SHP77 (cell line): ENCODE measurements at regions not wholly inside any gene's neighbourhood (a gene's known extent, or its start where the extent isn't known, plus 50 kb on each side); places are given as distances from the start of the nearest gene placed in this dataset.

Source experiments
- DNase-seq, 2 experiments: peaks; one replicate each; lab custom pipeline; 2025; lab: John Stamatoyannopoulos, UW

GRCh38 chr12:92530706-92531105 is 172.1 kb upstream of the PLEKHG7 start:
- DNase-seq = no peak

- DNase-seq = no peak
Measured at GRCh38 chr12:92529944-92530343, 172.8 kb upstream of the PLEKHG7 start.

- DNase-seq = no peak
Measured at GRCh38 chr12:92528586-92528985, 174.2 kb upstream of the PLEKHG7 start.

GRCh38 chr12:92528097-92528496 is 174.7 kb upstream of the PLEKHG7 start:
- no peak for DNase-seq

- no peak for DNase-seq
Measured at GRCh38 chr12:92524489-92524888, 178.3 kb upstream of the PLEKHG7 start.

- no peak for DNase-seq
Measured at GRCh38 chr12:92520511-92520910, 182.3 kb upstream of the PLEKHG7 start.

- DNase-seq = no peak
Measured at GRCh38 chr12:92519284-92519683, 183.5 kb upstream of the PLEKHG7 start.

- DNase-seq = no peak
Measured at GRCh38 chr12:92518071-92518470, 184.7 kb upstream of the PLEKHG7 start.

GRCh38 chr12:92516277-92516600 is 186.6 kb upstream of the PLEKHG7 start:
- no peak for DNase-seq

- no peak for DNase-seq
Measured at GRCh38 chr12:92513231-92513730, 189.5 kb upstream of the PLEKHG7 start.

GRCh38 chr12:92511786-92512185 is 191.0 kb upstream of the PLEKHG7 start:
- no peak for DNase-seq

- no peak for DNase-seq
Measured at GRCh38 chr12:92509156-92509738, 193.5 kb upstream of the PLEKHG7 start.

- no peak for DNase-seq
Measured at GRCh38 chr12:92506891-92507290, 195.9 kb upstream of the PLEKHG7 start.

- no peak for DNase-seq
Measured at GRCh38 chr12:92506460-92506859, 196.3 kb upstream of the PLEKHG7 start.

GRCh38 chr12:92505254-92506231 is 197.2 kb upstream of the PLEKHG7 start:
- DNase-seq = peak; percentile 31 to 35

GRCh38 chr12:92504594-92504981 is 198.2 kb upstream of the PLEKHG7 start:
- no peak for DNase-seq

- DNase-seq = no peak
Measured at GRCh38 chr12:92503971-92504593, 198.7 kb upstream of the PLEKHG7 start.

GRCh38 chr12:92503029-92503931 is 199.5 kb upstream of the PLEKHG7 start:
- DNase-seq = no peak

- DNase-seq = no peak
Measured at GRCh38 chr12:92502417-92503028, 200.3 kb upstream of the PLEKHG7 start.

- DNase-seq = no peak
Measured at GRCh38 chr12:92496790-92497189, 206.0 kb upstream of the PLEKHG7 start.

- no peak for DNase-seq
Measured at GRCh38 chr12:92495108-92495507, 207.7 kb upstream of the PLEKHG7 start.
